ENCODE measurements at regions not wholly inside any gene's neighbourhood (a gene's known extent, or its start where the extent isn't known, plus 50 kb on each side); places are given as distances from the start of the nearest gene placed in this dataset.

DNA sequence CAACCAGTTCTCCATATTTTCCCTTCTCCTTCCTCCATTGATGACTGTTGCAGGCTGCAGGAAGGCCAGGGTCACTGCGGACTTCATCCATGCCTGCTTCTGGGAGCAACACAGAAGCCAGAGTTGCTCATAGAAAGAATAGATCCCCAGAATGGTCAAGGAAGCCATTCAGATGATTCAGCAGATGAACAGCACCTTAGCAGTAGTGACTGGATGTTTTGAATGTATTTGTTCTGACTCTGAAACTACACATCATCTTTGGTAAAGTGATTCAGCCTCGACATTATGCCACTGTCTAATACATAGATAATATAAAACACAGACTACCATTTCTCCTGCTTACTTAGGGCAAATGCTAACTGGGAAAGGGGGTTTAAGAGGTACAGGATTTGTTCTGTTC is 411.6 kb downstream of the RND3 start:
- Histone ChIP-seq H3K4me3 (no peak overlapping the region), H3K27me3 (no peaks in the 10 kb centered on the region), H3K27ac (no peak overlapping the region), H3K4me1 (no peaks in the 10 kb centered on the region), H3K9me3 (no peaks in the 10 kb centered on the region), H3K36me3 (no peaks in the 10 kb centered on the region)
- in situ Hi-C loops (cut with MboI; ENCODE audit: low pct_ligation_motif_present in 1 of 4, low pct_unique_long_range_greater_than_20kb in 1 of 4, low sequenced_read_pairs in 3 of 4) (no loop called here), intact Hi-C loops (cut with DNase I; ENCODE audit: low total_unique reads) (no loop called here)
- no peak for DNase-seq
- TF ChIP-seq POLR2A (IDR thresholded peaks at IDR 0.05), result no peak
- TF ChIP-seq, protein P1, sequence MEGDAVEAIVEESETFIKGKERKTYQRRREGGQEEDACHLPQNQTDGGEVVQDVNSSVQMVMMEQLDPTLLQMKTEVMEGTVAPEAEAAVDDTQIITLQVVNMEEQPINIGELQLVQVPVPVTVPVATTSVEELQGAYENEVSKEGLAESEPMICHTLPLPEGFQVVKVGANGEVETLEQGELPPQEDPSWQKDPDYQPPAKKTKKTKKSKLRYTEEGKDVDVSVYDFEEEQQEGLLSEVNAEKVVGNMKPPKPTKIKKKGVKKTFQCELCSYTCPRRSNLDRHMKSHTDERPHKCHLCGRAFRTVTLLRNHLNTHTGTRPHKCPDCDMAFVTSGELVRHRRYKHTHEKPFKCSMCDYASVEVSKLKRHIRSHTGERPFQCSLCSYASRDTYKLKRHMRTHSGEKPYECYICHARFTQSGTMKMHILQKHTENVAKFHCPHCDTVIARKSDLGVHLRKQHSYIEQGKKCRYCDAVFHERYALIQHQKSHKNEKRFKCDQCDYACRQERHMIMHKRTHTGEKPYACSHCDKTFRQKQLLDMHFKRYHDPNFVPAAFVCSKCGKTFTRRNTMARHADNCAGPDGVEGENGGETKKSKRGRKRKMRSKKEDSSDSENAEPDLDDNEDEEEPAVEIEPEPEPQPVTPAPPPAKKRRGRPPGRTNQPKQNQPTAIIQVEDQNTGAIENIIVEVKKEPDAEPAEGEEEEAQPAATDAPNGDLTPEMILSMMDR (IDR thresholded peaks at IDR 0.05), result no peak
- no peak for TF ChIP-seq EP300 (IDR thresholded peaks at IDR 0.05; ENCODE audit: low read depth)
- TF ChIP-seq POLR2AphosphoS5 (IDR thresholded peaks at IDR 0.05), result no peak
- 68% methylated on average over 2 of the region's 2 CpGs; no CpG with 5 or more reads in 1 of the 2 donors for WGBS, 2 donors (ENCODE audit: low coverage in 1 of 2)

- H3K36me3 ChIP-seq, result no peaks in the 10 kb centered on the region
- H3K27ac ChIP-seq, result no peak overlapping the region
- H3K27me3 ChIP-seq, result no peaks in the 10 kb centered on the region
- H3K9me3 ChIP-seq, result no peaks in the 10 kb centered on the region
- in situ Hi-C loops (cut with MboI; ENCODE audit: low pct_ligation_motif_present in 1 of 4, low pct_unique_long_range_greater_than_20kb in 1 of 4, low sequenced_read_pairs in 3 of 4) (no loop called here), intact Hi-C loops (cut with DNase I; ENCODE audit: low total_unique reads) (no loop called here)
- WGBS, 2 donors (ENCODE audit: low coverage in 1 of 2), result 80 to 91% methylated on average over 1 of the region's 1 CpG
- no peaks in the 10 kb centered on the region for H3K4me1 ChIP-seq
- H3K4me3 ChIP-seq, result no peak overlapping the region
- TF ChIP-seq, protein P1 (IDR thresholded peaks at IDR 0.05), result no peak
- TF ChIP-seq EP300 (IDR thresholded peaks at IDR 0.05; ENCODE audit: low read depth) (no peak), POLR2A (IDR thresholded peaks at IDR 0.05) (no peak), POLR2AphosphoS5 (IDR thresholded peaks at IDR 0.05) (no peak)
- no peak for DNase-seq
Measured at GRCh38 chr2:150066490-150066889, 421.0 kb downstream of the RND3 start.

- in situ Hi-C loops (cut with MboI; ENCODE audit: low pct_ligation_motif_present in 1 of 4, low pct_unique_long_range_greater_than_20kb in 1 of 4, low sequenced_read_pairs in 3 of 4) (no loop called here), intact Hi-C loops (cut with DNase I; ENCODE audit: low total_unique reads) (no loop called here)
- Histone ChIP-seq H3K36me3 (no peaks in the 10 kb centered on the region), H3K27me3 (no peaks in the 10 kb centered on the region), H3K4me1 (no peaks in the 10 kb centered on the region), H3K27ac (no peak overlapping the region), H3K9me3 (no peaks in the 10 kb centered on the region), H3K4me3 (no peak overlapping the region)
- 76 to 78% methylated on average over 6 of the region's 6 CpGs for WGBS, 2 donors (ENCODE audit: low coverage in 1 of 2)
- TF ChIP-seq, protein P1 (IDR thresholded peaks at IDR 0.05), result no peak
- TF ChIP-seq POLR2AphosphoS5 (IDR thresholded peaks at IDR 0.05) (no peak), POLR2A (IDR thresholded peaks at IDR 0.05) (no peak), EP300 (IDR thresholded peaks at IDR 0.05; ENCODE audit: low read depth) (no peak)
- no peak for DNase-seq
Measured at GRCh38 chr2:150063931-150064548, 423.4 kb downstream of the RND3 start.

GRCh38 chr2:150063432-150063889 is 424.0 kb downstream of the RND3 start:
- Histone ChIP-seq H3K27me3 (no peaks in the 10 kb centered on the region), H3K27ac (no peak overlapping the region), H3K4me1 (no peaks in the 10 kb centered on the region), H3K4me3 (no peak overlapping the region), H3K36me3 (no peaks in the 10 kb centered on the region), H3K9me3 (no peaks in the 10 kb centered on the region)
- WGBS, 2 donors (ENCODE audit: low coverage in 1 of 2), result 86 to 100% methylated on average over 1 to 2 of the region's 2 CpGs
- no peak for DNase-seq
- intact Hi-C loops (cut with DNase I; ENCODE audit: low total_unique reads) (no loop called here), in situ Hi-C loops (cut with MboI; ENCODE audit: low pct_ligation_motif_present in 1 of 4, low pct_unique_long_range_greater_than_20kb in 1 of 4, low sequenced_read_pairs in 3 of 4) (no loop called here)
- TF ChIP-seq POLR2A (IDR thresholded peaks at IDR 0.05) (no peak), POLR2AphosphoS5 (IDR thresholded peaks at IDR 0.05) (no peak), EP300 (IDR thresholded peaks at IDR 0.05; ENCODE audit: low read depth) (no peak)
- TF ChIP-seq, protein P1 (IDR thresholded peaks at IDR 0.05), result no peak
